HEK293 (cell line): ENCODE measurements at regions not wholly inside any gene's neighbourhood (a gene's known extent, or its start where the extent isn't known, plus 50 kb on each side); places are given as distances from the start of the nearest gene placed in this dataset.

Experiments
- CTCF ChIA-PET: fragments of 350-600 bp; formaldehyde crosslinking; extraction: SDS; loops from one replicate; lab custom pipeline; 2021; ENCODE audit warnings: antibody characterized with exemption; lab: Yijun Ruan, JAX
- POLR2A ChIA-PET: fragments of 300-600 bp; formaldehyde crosslinking; extraction: SDS; loops from one replicate; lab custom pipeline; 2020; ENCODE audit warnings: antibody characterized with exemption, inconsistent platforms; lab: Yijun Ruan, JAX
- H3K27ac ChIP-seq: fragments of 200-500 bp; sonication (Bioruptor generic); 2 replicates; pipeline ENCODE4 v1.5.1; 2014; ENCODE audit warnings: low read depth, low read length, control low read depth, inconsistent platforms; ENCODE audit errors: extremely low read depth
- H3K36me3 ChIP-seq, 2 experiments: fragments of 200-500 bp in 1 of 2; sonication (Bioruptor generic) in 1 of 2; 1 replicate in 1 of 2; 2 replicates in 1 of 2; pipeline ENCODE4 v1.5.1; 2014 to 2017; ENCODE audit warnings: inconsistent platforms in 2 of 2, low read length in 2 of 2; ENCODE audit not compliant: control insufficient read depth in 2 of 2, insufficient read depth in 1 of 2
- H3K4me1 ChIP-seq: fragments of 200-500 bp; sonication (Bioruptor generic); 2 replicates; pipeline ENCODE4 v1.5.1; 2014; ENCODE audit warnings: mild to moderate bottlenecking, low read length, inconsistent platforms; ENCODE audit not compliant: control insufficient read depth, insufficient read depth
- H3K4me3 ChIP-seq: 2 replicates; pipeline ENCODE4 v1.5.1; 2011; ENCODE audit warnings: low read depth, mild to moderate bottlenecking, control low read depth, low read length, moderate library complexity
- H3K9me3 ChIP-seq: fragments of 200-500 bp; sonication (Bioruptor generic); 2 replicates; pipeline ENCODE4 v1.5.1; 2014; ENCODE audit warnings: low read depth, low read length, inconsistent platforms; ENCODE audit not compliant: control insufficient read depth, insufficient read depth
- BCL11A ChIP-seq: fragments of 450-650 bp; formaldehyde crosslinking; IDR thresholded peaks from 2 replicates; pipeline ENCODE4 v1.5.1; 2016; ENCODE audit warnings: low read depth, missing biosample characterization, missing genetic modification characterization
- SCRT2 ChIP-seq: fragments of 450-650 bp; formaldehyde crosslinking; IDR thresholded peaks from 2 replicates; pipeline ENCODE4 v1.5.1; 2016; ENCODE audit warnings: missing biosample characterization, missing genetic modification characterization
- ZNF10 ChIP-seq: fragments of 450-650 bp; formaldehyde crosslinking; IDR thresholded peaks from 2 replicates; pipeline ENCODE4 v1.5.1; 2017; ENCODE audit warnings: missing biosample characterization, missing genetic modification characterization
- ZNF132 ChIP-seq: fragments of 450-650 bp; formaldehyde crosslinking; IDR thresholded peaks from 2 replicates; pipeline ENCODE4 v1.5.1; 2017; ENCODE audit warnings: missing biosample characterization, missing genetic modification characterization, borderline replicate concordance
- ZNF169 ChIP-seq: fragments of 450-650 bp; formaldehyde crosslinking; IDR thresholded peaks from 2 replicates; pipeline ENCODE4 v1.5.1; 2016; ENCODE audit warnings: missing biosample characterization, missing genetic modification characterization
- ZNF239 ChIP-seq: fragments of 450-650 bp; formaldehyde crosslinking; IDR thresholded peaks from 2 replicates; pipeline ENCODE4 v1.5.1; 2016; ENCODE audit warnings: missing biosample characterization, missing genetic modification characterization
- ZNF350 ChIP-seq: fragments of 450-650 bp; formaldehyde crosslinking; IDR thresholded peaks from 2 replicates; pipeline ENCODE4 v1.5.0; 2017; ENCODE audit warnings: missing biosample characterization, mild to moderate bottlenecking, missing genetic modification characterization
- ZNF366 ChIP-seq: fragments of 450-650 bp; formaldehyde crosslinking; conservative IDR thresholded peaks from 2 replicates; pipeline ENCODE4 v1.5.1; 2016; ENCODE audit warnings: missing biosample characterization, missing genetic modification characterization
- ZNF426 ChIP-seq: fragments of 450-650 bp; formaldehyde crosslinking; IDR thresholded peaks from 2 replicates; pipeline ENCODE4 v1.5.1; 2017; ENCODE audit warnings: missing biosample characterization, missing genetic modification characterization, mild to moderate bottlenecking, inconsistent platforms, moderate library complexity
- ZNF585B ChIP-seq: fragments of 450-650 bp; formaldehyde crosslinking; IDR thresholded peaks from 2 replicates; pipeline ENCODE4 v1.5.1; 2016; ENCODE audit warnings: missing biosample characterization, missing genetic modification characterization
- ZNF626 ChIP-seq: fragments of 450-650 bp; sonication (Bioruptor Pico); formaldehyde crosslinking; IDR thresholded peaks from 2 replicates; pipeline ENCODE4 v1.5.1; 2018; ENCODE audit warnings: missing biosample characterization, missing genetic modification characterization, inconsistent platforms
- ZNF670 ChIP-seq: fragments of 450-650 bp; formaldehyde crosslinking; IDR thresholded peaks from 2 replicates; pipeline ENCODE4 v1.5.1; 2016; ENCODE audit warnings: missing biosample characterization, missing genetic modification characterization, low read depth
- ZNF677 ChIP-seq: fragments of 450-650 bp; IDR thresholded peaks from 2 replicates; pipeline ENCODE4 v1.5.0; 2018; ENCODE audit warnings: missing biosample characterization, mild to moderate bottlenecking, missing genetic modification characterization, moderate library complexity
- ZSCAN18 ChIP-seq: fragments of 450-650 bp; formaldehyde crosslinking; IDR thresholded peaks from 2 replicates; pipeline ENCODE4 v1.5.1; 2016; ENCODE audit warnings: missing biosample characterization, missing genetic modification characterization
- TF ChIP-seq, protein P1 (sequence below): fragments of 450-650 bp; formaldehyde crosslinking; IDR thresholded peaks from 2 replicates; pipeline ENCODE4 v1.5.1; 2016; ENCODE audit warnings: missing biosample characterization, missing genetic modification characterization, borderline replicate concordance
- TF ChIP-seq, protein P2 (sequence below): fragments of 450-650 bp; formaldehyde crosslinking; IDR thresholded peaks from 2 replicates; pipeline ENCODE4 v1.5.1; 2016; ENCODE audit warnings: missing biosample characterization, missing genetic modification characterization, low read depth
- TF ChIP-seq, protein P3 (sequence below): fragments of 450-650 bp; formaldehyde crosslinking; IDR thresholded peaks from 2 replicates; pipeline ENCODE4 v1.5.1; 2016; ENCODE audit warnings: missing biosample characterization, missing genetic modification characterization
- TF ChIP-seq, protein P4 (sequence below): fragments of 450-650 bp; formaldehyde crosslinking; IDR thresholded peaks from 2 replicates; pipeline ENCODE4 v1.5.1; 2016; ENCODE audit warnings: missing biosample characterization, missing genetic modification characterization
- TF ChIP-seq, protein P5 (sequence below): fragments of 450-650 bp; formaldehyde crosslinking; IDR thresholded peaks from 2 replicates; pipeline ENCODE4 v1.5.1; 2017; ENCODE audit warnings: missing biosample characterization, mild to moderate bottlenecking, missing genetic modification characterization, moderate library complexity
- TF ChIP-seq, protein P6 (sequence below): fragments of 450-650 bp; formaldehyde crosslinking; IDR thresholded peaks from 2 replicates; pipeline ENCODE4 v1.5.1; 2016; ENCODE audit warnings: missing biosample characterization, missing genetic modification characterization

DNA sequence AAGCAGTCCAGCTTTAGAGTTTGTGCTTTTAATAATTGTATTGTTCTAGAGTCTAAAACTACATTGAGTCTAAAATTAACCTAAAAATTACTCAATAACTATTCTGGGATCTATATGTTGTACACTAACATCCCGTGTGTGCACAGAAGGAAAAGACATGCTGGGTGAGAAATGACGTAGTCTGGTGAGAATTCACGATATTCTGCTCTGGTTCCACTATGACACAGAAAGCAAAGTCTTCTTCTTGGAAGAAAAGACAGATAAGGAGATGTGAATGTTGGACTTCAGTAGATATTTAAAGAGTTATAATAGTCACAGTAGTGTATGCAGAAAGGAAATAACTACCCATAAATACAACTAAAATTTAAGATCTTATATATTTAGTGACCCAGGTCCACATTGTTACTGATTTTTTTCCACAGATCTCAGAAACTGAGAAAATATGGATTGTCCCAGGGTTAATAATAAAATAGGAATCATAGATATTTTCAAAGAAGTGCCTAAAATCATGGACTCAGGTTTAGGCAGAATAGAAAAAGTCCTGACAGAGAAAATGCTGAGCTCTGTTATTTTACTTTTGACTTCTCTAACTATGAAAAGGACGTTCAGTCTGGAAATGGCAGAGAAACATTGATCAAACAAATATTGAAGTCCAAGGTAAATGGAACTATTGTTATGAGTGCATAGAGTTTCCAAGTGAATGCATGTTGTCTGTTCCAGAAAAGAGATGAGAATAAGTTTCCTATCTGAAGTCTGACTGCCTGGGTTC, 170.7 kb downstream of the ANKRD50 start:
- no peak overlapping the region for H3K4me3 ChIP-seq
- H3K36me3 ChIP-seq = no peaks in the 10 kb centered on the region
- no peaks in the 10 kb centered on the region for H3K4me1 ChIP-seq
- H3K9me3 ChIP-seq = no peaks in the 10 kb centered on the region
- H3K27ac ChIP-seq = no peak overlapping the region
- TF ChIP-seq ZNF366 (tag by site-specific recombination) = no peak
- no peak for TF ChIP-seq ZNF670 (tag by site-specific recombination)
- TF ChIP-seq, protein P1, sequence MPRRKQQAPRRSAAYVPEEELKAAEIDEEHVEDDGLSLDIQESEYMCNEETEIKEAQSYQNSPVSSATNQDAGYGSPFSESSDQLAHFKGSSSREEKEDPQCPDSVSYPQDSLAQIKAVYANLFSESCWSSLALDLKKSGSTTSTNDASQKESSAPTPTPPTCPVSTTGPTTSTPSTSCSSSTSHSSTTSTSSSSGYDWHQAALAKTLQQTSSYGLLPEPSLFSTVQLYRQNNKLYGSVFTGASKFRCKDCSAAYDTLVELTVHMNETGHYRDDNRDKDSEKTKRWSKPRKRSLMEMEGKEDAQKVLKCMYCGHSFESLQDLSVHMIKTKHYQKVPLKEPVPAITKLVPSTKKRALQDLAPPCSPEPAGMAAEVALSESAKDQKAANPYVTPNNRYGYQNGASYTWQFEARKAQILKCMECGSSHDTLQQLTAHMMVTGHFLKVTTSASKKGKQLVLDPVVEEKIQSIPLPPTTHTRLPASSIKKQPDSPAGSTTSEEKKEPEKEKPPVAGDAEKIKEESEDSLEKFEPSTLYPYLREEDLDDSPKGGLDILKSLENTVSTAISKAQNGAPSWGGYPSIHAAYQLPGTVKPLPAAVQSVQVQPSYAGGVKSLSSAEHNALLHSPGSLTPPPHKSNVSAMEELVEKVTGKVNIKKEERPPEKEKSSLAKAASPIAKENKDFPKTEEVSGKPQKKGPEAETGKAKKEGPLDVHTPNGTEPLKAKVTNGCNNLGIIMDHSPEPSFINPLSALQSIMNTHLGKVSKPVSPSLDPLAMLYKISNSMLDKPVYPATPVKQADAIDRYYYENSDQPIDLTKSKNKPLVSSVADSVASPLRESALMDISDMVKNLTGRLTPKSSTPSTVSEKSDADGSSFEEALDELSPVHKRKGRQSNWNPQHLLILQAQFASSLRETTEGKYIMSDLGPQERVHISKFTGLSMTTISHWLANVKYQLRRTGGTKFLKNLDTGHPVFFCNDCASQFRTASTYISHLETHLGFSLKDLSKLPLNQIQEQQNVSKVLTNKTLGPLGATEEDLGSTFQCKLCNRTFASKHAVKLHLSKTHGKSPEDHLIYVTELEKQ (tag by site-specific recombination) = no peak
- no peak for TF ChIP-seq ZNF585B (tag by site-specific recombination)
- TF ChIP-seq, protein P2, sequence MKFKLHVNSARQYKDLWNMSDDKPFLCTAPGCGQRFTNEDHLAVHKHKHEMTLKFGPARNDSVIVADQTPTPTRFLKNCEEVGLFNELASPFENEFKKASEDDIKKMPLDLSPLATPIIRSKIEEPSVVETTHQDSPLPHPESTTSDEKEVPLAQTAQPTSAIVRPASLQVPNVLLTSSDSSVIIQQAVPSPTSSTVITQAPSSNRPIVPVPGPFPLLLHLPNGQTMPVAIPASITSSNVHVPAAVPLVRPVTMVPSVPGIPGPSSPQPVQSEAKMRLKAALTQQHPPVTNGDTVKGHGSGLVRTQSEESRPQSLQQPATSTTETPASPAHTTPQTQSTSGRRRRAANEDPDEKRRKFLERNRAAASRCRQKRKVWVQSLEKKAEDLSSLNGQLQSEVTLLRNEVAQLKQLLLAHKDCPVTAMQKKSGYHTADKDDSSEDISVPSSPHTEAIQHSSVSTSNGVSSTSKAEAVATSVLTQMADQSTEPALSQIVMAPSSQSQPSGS (tag by site-specific recombination) = no peak
- no peak for TF ChIP-seq ZSCAN18 (tag by site-specific recombination)
- no peak for TF ChIP-seq ZNF426
- TF ChIP-seq ZNF677 (tag by site-specific recombination) = no peak
- TF ChIP-seq, protein P3, sequence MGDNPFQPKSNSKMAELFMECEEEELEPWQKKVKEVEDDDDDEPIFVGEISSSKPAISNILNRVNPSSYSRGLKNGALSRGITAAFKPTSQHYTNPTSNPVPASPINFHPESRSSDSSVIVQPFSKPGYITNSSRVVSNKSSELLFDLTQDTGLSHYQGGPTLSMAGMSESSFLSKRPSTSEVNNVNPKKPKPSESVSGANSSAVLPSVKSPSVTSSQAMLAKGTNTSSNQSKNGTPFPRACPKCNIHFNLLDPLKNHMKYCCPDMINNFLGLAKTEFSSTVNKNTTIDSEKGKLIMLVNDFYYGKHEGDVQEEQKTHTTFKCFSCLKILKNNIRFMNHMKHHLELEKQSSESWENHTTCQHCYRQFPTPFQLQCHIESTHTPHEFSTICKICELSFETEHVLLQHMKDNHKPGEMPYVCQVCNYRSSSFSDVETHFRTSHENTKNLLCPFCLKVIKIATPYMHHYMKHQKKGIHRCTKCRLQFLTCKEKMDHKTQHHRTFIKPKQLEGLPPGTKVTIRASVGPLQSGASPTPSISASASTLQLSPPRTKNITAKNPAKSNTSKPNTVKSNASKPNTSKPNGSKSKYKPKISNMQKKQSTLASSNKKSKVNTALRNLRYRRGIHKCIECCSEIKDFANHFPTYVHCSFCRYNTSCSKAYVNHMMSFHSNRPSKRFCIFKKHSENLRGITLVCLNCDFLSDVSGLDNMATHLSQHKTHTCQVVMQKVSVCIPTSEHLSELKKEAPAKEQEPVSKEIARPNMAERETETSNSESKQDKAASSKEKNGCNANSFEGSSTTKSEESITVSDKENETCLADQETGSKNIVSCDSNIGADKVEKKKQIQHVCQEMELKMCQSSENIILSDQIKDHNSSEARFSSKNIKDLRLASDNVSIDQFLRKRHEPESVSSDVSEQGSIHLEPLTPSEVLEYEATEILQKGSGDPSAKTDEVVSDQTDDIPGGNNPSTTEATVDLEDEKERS = no peak
- TF ChIP-seq BCL11A (tag by site-specific recombination) = no peak
- TF ChIP-seq ZNF169 (tag by site-specific recombination) = no peak
- TF ChIP-seq, protein P4, sequence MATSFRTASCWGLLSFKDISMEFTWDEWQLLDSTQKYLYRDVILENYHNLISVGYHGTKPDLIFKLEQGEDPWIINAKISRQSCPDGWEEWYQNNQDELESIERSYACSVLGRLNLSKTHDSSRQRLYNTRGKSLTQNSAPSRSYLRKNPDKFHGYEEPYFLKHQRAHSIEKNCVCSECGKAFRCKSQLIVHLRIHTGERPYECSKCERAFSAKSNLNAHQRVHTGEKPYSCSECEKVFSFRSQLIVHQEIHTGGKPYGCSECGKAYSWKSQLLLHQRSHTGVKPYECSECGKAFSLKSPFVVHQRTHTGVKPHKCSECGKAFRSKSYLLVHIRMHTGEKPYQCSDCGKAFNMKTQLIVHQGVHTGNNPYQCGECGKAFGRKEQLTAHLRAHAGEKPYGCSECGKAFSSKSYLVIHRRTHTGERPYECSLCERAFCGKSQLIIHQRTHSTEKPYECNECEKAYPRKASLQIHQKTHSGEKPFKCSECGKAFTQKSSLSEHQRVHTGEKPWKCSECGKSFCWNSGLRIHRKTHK (tag by site-specific recombination) = no peak
- TF ChIP-seq, protein P5, sequence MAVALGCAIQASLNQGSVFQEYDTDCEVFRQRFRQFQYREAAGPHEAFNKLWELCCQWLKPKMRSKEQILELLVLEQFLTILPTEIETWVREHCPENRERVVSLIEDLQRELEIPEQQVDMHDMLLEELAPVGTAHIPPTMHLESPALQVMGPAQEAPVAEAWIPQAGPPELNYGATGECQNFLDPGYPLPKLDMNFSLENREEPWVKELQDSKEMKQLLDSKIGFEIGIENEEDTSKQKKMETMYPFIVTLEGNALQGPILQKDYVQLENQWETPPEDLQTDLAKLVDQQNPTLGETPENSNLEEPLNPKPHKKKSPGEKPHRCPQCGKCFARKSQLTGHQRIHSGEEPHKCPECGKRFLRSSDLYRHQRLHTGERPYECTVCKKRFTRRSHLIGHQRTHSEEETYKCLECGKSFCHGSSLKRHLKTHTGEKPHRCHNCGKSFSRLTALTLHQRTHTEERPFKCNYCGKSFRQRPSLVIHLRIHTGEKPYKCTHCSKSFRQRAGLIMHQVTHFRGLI (tag by site-specific recombination) = no peak
- TF ChIP-seq, protein P6, sequence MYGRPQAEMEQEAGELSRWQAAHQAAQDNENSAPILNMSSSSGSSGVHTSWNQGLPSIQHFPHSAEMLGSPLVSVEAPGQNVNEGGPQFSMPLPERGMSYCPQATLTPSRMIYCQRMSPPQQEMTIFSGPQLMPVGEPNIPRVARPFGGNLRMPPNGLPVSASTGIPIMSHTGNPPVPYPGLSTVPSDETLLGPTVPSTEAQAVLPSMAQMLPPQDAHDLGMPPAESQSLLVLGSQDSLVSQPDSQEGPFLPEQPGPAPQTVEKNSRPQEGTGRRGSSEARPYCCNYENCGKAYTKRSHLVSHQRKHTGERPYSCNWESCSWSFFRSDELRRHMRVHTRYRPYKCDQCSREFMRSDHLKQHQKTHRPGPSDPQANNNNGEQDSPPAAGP (tag by site-specific recombination) = no peak
- TF ChIP-seq ZNF626 (tag by site-specific recombination) = no peak
- no peak for TF ChIP-seq ZNF239 (tag by site-specific recombination)
- TF ChIP-seq SCRT2 (tag by site-specific recombination) = no peak
- TF ChIP-seq ZNF10 = no peak
- TF ChIP-seq ZNF350 (tag by site-specific recombination) = no peak
- TF ChIP-seq ZNF132 = no peak
- POLR2A ChIA-PET = no interaction called here
- CTCF ChIA-PET = interaction anchor here (0.5 to 0.6 kb wide), 3 partner anchors 208 to 609 kb away, joined by 3 to 5 read pairs (median 4); no protein-coding TSS in a partner anchor
